MM.1S (cell line): ENCODE measurements at regions not wholly inside any gene's neighbourhood (a gene's known extent, or its start where the extent isn't known, plus 50 kb on each side); places are given as distances from the start of the nearest gene placed in this dataset.
A peak's percentile ranks its signal among the peaks of the same experiment; 100 is the strongest.

Experiments used
- DNase-seq: peaks from one replicate; pipeline ENCODE4 v3.0.0-alpha.2; 2015
- H2AFZ ChIP-seq: fragments of 300-600 bp; sonication (generic); 2 replicates; pipeline ENCODE4 v1.6.0; 2016; ENCODE audit warnings: antibody characterized with exemption, low read length
- H3F3A ChIP-seq: fragments of 300-600 bp; sonication (generic); 2 replicates; pipeline ENCODE4 v1.6.1; 2016; ENCODE audit warnings: mild to moderate bottlenecking, antibody characterized with exemption, low read length, moderate library complexity, mixed read lengths; ENCODE audit not compliant: insufficient read depth
- H3K27ac ChIP-seq: fragments of 300-600 bp; sonication (generic); 2 replicates; pipeline ENCODE4 v1.5.1; 2016; ENCODE audit warnings: mild to moderate bottlenecking, low read length
- H3K27me3 ChIP-seq: fragments of 300-600 bp; sonication (generic); replicated peaks from 2 replicates; pipeline ENCODE4 v1.6.0; 2016; ENCODE audit warnings: low read length; ENCODE audit not compliant: insufficient read depth
- H3K36me3 ChIP-seq: fragments of 300-600 bp; sonication (generic); replicated peaks from 2 replicates; pipeline ENCODE4 v1.6.1; 2016; ENCODE audit warnings: mild to moderate bottlenecking, low read length, mixed read lengths; ENCODE audit not compliant: insufficient read depth
- H3K4me1 ChIP-seq: fragments of 300-600 bp; sonication (generic); 2 replicates; pipeline ENCODE4 v1.6.1; 2016; ENCODE audit warnings: low read length, mixed read lengths
- H3K4me2 ChIP-seq: fragments of 300-600 bp; sonication (generic); 2 replicates; pipeline ENCODE4 v1.6.0; 2016; ENCODE audit warnings: low read depth, low read length
- H3K4me3 ChIP-seq: fragments of 300-600 bp; sonication (generic); 2 replicates; pipeline ENCODE4 v1.5.1; 2016; ENCODE audit warnings: low read length, mixed read lengths
- H3K79me2 ChIP-seq: fragments of 300-600 bp; sonication (generic); 2 replicates; pipeline ENCODE4 v1.6.1; 2016; ENCODE audit warnings: mixed run types, low read length, mixed read lengths
- H3K9ac ChIP-seq: fragments of 300-600 bp; sonication (generic); 2 replicates; pipeline ENCODE4 v1.6.1; 2016; ENCODE audit warnings: low read length, mixed read lengths
- H3K9me2 ChIP-seq: fragments of 300-600 bp; sonication (generic); replicated peaks from 2 replicates; pipeline ENCODE4 v1.6.1; 2016; ENCODE audit warnings: mild to moderate bottlenecking, low read length, mixed read lengths; ENCODE audit not compliant: insufficient read depth
- H3K9me3 ChIP-seq: fragments of 300-600 bp; sonication (generic); replicated peaks from 2 replicates; pipeline ENCODE4 v1.6.1; 2016; ENCODE audit warnings: mild to moderate bottlenecking, low read length, mixed read lengths; ENCODE audit not compliant: insufficient read depth
- H4K20me1 ChIP-seq: fragments of 300-600 bp; sonication (generic); 2 replicates; pipeline ENCODE4 v1.6.1; 2016; ENCODE audit warnings: mild to moderate bottlenecking, low read length, moderate library complexity, mixed read lengths; ENCODE audit not compliant: insufficient read depth
- EZH2 ChIP-seq: fragments of 300-600 bp; sonication (generic); optimal IDR thresholded peaks from 2 replicates; pipeline ENCODE3; 2017; ENCODE audit warnings: low read depth, mild to moderate bottlenecking, antibody characterized with exemption, low read length, mixed read lengths
- EZH2phosphoT487 ChIP-seq: fragments of 300-600 bp; sonication (generic); IDR thresholded peaks from 2 replicates; pipeline ENCODE4 v1.6.1; 2018; ENCODE audit warnings: antibody characterized with exemption, low read length
- TF ChIP-seq, protein P1 (sequence below): fragments of 300-600 bp; sonication (generic); IDR thresholded peaks from 2 replicates; pipeline ENCODE4 v1.5.1; 2016; ENCODE audit warnings: antibody characterized with exemption, low read length, mixed read lengths

GRCh38 chr18:21183670-21184069, 58.4 kb upstream of the GREB1L start:
- no peak overlapping the region for H3K4me3 ChIP-seq
- 0 out of 2 replicates have a peak overlapping the region, but pooled peaks have one; percentile 26 for H2AFZ ChIP-seq
- no peaks in the 10 kb centered on the region for H3F3A ChIP-seq
- H3K27ac ChIP-seq, result no peak overlapping the region
- no peaks in the 10 kb centered on the region for H3K4me1 ChIP-seq
- H3K9me2 ChIP-seq, result no peaks in the 10 kb centered on the region
- H3K27me3 ChIP-seq, result no peaks in the 10 kb centered on the region
- no peaks in the 10 kb centered on the region for H3K9me3 ChIP-seq
- H3K79me2 ChIP-seq, result no peaks in the 10 kb centered on the region
- H4K20me1 ChIP-seq, result no peaks in the 10 kb centered on the region
- TF ChIP-seq, protein P1, sequence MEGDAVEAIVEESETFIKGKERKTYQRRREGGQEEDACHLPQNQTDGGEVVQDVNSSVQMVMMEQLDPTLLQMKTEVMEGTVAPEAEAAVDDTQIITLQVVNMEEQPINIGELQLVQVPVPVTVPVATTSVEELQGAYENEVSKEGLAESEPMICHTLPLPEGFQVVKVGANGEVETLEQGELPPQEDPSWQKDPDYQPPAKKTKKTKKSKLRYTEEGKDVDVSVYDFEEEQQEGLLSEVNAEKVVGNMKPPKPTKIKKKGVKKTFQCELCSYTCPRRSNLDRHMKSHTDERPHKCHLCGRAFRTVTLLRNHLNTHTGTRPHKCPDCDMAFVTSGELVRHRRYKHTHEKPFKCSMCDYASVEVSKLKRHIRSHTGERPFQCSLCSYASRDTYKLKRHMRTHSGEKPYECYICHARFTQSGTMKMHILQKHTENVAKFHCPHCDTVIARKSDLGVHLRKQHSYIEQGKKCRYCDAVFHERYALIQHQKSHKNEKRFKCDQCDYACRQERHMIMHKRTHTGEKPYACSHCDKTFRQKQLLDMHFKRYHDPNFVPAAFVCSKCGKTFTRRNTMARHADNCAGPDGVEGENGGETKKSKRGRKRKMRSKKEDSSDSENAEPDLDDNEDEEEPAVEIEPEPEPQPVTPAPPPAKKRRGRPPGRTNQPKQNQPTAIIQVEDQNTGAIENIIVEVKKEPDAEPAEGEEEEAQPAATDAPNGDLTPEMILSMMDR, result no peak
- no peak for TF ChIP-seq EZH2phosphoT487
- TF ChIP-seq EZH2, result no peak
- no peak for DNase-seq
- H3K36me3 ChIP-seq, result no peaks in the 10 kb centered on the region
- H3K4me2 ChIP-seq, result 0 out of 2 replicates have a peak overlapping the region, but pooled peaks have one; percentile 36
- no peak overlapping the region for H3K9ac ChIP-seq

GRCh38 chr18:21184396-21184996, 57.5 kb upstream of the GREB1L start:
- TF ChIP-seq EZH2phosphoT487, result no peak
- no peak for TF ChIP-seq EZH2
- TF ChIP-seq, protein P1, result no peak
- no peak overlapping the region for H3K4me2 ChIP-seq
- H3K79me2 ChIP-seq, result no peaks in the 10 kb centered on the region
- H3K27ac ChIP-seq, result no peak overlapping the region
- no peaks in the 10 kb centered on the region for H3K9me3 ChIP-seq
- no peaks in the 10 kb centered on the region for H3K9me2 ChIP-seq
- H3K27me3 ChIP-seq, result no peaks in the 10 kb centered on the region
- no peak overlapping the region for H3K9ac ChIP-seq
- no peaks in the 10 kb centered on the region for H3F3A ChIP-seq
- H2AFZ ChIP-seq, result 0 out of 2 replicates have a peak overlapping the region, but pooled peaks have one; percentile 26
- no peak overlapping the region for H3K4me3 ChIP-seq
- H3K4me1 ChIP-seq, result no peaks in the 10 kb centered on the region
- H4K20me1 ChIP-seq, result no peaks in the 10 kb centered on the region
- H3K36me3 ChIP-seq, result no peaks in the 10 kb centered on the region
- no peak for DNase-seq

- H3K36me3 ChIP-seq, result no peaks in the 10 kb centered on the region
- H3K9me3 ChIP-seq, result no peaks in the 10 kb centered on the region
- H3K27me3 ChIP-seq, result no peaks in the 10 kb centered on the region
- H2AFZ ChIP-seq, result no peak overlapping the region
- no peaks in the 10 kb centered on the region for H4K20me1 ChIP-seq
- no peak overlapping the region for H3K4me2 ChIP-seq
- no peaks in the 10 kb centered on the region for H3K79me2 ChIP-seq
- no peak overlapping the region for H3K4me3 ChIP-seq
- no peaks in the 10 kb centered on the region for H3K9me2 ChIP-seq
- H3K4me1 ChIP-seq, result no peaks in the 10 kb centered on the region
- DNase-seq, result no peak
- no peak overlapping the region for H3K9ac ChIP-seq
- H3K27ac ChIP-seq, result no peak overlapping the region
- no peaks in the 10 kb centered on the region for H3F3A ChIP-seq
- TF ChIP-seq EZH2phosphoT487, result no peak
These were observed 54.1 kb upstream of the GREB1L start for GRCh38 chr18:21187886-21188285.

DNA sequence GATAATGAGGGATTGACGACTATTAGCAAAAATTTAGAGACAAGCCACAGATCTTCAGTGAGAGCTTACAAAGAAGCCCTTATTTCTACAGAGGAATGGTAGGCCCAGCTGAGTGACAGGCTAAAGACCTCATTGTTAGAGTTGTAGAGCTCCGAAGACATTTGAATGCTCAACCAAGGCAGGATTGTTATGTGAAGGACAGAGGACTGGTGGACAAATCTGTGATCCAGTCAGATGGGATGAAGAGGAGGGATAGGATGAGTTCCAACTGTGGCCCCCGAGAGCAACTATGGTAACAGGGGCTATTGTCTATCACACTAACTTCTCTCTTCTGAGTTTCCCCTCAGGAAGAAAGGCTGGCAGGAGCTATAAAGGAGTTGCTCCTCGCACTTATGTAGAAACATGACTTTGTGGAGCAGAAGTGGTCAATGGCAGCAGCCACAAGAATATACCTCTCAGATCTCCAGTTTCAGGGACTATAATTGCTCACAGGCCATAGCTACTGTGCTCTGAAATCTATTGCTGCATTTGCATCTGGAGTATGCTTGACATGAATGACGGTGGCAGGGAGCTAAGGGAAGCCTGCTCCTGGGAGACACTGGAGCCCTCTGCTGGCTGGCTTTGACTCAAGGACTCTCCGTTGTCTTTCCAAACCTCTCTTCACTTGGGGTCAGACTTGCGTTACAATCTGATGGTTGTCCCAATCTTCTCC, 50.3 kb upstream of the GREB1L start:
- H3K36me3 ChIP-seq, result no peaks in the 10 kb centered on the region
- no peak for TF ChIP-seq EZH2
- TF ChIP-seq, protein P1, result peak; percentile 38
- no peak for TF ChIP-seq EZH2phosphoT487

More for the DNA sequence above, 50.3 kb upstream of the GREB1L start:
- H3F3A ChIP-seq, result no peaks in the 10 kb centered on the region
- no peak overlapping the region for H3K27ac ChIP-seq
- H3K9me3 ChIP-seq, result no peaks in the 10 kb centered on the region
- H2AFZ ChIP-seq, result no peak overlapping the region
- no peaks in the 10 kb centered on the region for H3K9me2 ChIP-seq
- no peak for DNase-seq
- no peak overlapping the region for H3K4me2 ChIP-seq
- no peak overlapping the region for H3K9ac ChIP-seq
- no peak overlapping the region for H3K4me3 ChIP-seq
- H4K20me1 ChIP-seq, result no peaks in the 10 kb centered on the region
- H3K79me2 ChIP-seq, result no peaks in the 10 kb centered on the region
- no peaks in the 10 kb centered on the region for H3K4me1 ChIP-seq
- no peaks in the 10 kb centered on the region for H3K27me3 ChIP-seq
